ENCODE measurements at regions not wholly inside any gene's neighbourhood (a gene's known extent, or its start where the extent isn't known, plus 50 kb on each side); places are given as distances from the start of the nearest gene placed in this dataset.

DNA sequence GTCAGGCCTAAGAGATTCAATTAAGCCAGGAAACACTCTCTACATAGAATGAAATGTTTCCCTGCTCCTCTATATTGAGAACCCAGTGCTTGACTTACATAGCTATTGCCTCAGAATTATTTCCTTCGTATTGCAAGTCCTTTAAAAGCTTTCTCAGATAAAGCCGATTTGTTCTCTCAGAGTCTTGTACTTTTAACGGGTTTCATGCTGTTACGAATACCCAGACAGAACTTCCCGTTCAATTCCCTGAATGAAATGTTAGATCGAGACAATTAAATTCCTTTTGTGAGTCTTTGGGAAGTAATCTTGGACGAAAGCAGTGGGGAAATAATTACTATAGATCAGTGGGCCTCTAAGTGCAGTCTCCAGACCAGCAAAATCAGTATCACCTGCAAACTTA lies 102.8 kb upstream of the CHL1 start:
- in situ Hi-C loops (cut with MboI; ENCODE audit: low pct_ligation_motif_present in 1 of 4, low pct_unique_long_range_greater_than_20kb in 1 of 4, low sequenced_read_pairs in 3 of 4), result no loop called here
- H3K27ac ChIP-seq, result no peak overlapping the region
- no peaks in the 10 kb centered on the region for H3K9me3 ChIP-seq
- no peaks in the 10 kb centered on the region for H3K27me3 ChIP-seq
- no peak overlapping the region for H3K4me3 ChIP-seq
- intact Hi-C loops (cut with DNase I; ENCODE audit: low total_unique reads), result no loop called here
- no peak for DNase-seq
- TF ChIP-seq POLR2A (IDR thresholded peaks at IDR 0.05) (no peak), EP300 (IDR thresholded peaks at IDR 0.05; ENCODE audit: low read depth) (no peak), POLR2AphosphoS5 (IDR thresholded peaks at IDR 0.05) (no peak)
- TF ChIP-seq, protein P1, sequence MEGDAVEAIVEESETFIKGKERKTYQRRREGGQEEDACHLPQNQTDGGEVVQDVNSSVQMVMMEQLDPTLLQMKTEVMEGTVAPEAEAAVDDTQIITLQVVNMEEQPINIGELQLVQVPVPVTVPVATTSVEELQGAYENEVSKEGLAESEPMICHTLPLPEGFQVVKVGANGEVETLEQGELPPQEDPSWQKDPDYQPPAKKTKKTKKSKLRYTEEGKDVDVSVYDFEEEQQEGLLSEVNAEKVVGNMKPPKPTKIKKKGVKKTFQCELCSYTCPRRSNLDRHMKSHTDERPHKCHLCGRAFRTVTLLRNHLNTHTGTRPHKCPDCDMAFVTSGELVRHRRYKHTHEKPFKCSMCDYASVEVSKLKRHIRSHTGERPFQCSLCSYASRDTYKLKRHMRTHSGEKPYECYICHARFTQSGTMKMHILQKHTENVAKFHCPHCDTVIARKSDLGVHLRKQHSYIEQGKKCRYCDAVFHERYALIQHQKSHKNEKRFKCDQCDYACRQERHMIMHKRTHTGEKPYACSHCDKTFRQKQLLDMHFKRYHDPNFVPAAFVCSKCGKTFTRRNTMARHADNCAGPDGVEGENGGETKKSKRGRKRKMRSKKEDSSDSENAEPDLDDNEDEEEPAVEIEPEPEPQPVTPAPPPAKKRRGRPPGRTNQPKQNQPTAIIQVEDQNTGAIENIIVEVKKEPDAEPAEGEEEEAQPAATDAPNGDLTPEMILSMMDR (IDR thresholded peaks at IDR 0.05), result no peak
- no peaks in the 10 kb centered on the region for H3K4me1 ChIP-seq
- WGBS, 2 donors (ENCODE audit: low coverage in 1 of 2), result 89 to 91% methylated on average over 7 of the region's 7 CpGs
- no peaks in the 10 kb centered on the region for H3K36me3 ChIP-seq

DNA sequence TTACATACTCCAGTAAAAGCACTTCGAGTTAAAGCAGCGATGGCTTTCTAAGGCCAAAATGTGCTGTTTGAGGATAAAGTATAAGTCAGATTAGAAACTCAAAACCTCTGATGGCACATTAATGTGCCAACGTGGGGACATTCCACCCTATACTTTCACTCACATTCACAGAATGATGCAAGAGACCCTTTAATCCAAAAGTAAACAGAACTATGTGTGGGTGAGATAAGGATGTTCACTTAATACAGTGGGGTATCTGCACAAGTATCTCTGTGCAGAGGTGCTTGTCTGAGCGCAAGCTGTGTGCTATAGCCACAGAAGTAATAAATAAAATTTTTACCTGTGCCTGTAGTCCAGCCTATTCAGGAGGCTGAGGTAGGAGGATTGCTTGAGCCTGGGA lies 100.3 kb upstream of the CHL1 start:
- TF ChIP-seq EP300 (IDR thresholded peaks at IDR 0.05; ENCODE audit: low read depth), result no peak
- TF ChIP-seq POLR2AphosphoS5 (IDR thresholded peaks at IDR 0.05), result no peak
- TF ChIP-seq, protein P1 (IDR thresholded peaks at IDR 0.05), result no peak
- Histone ChIP-seq H3K36me3 (no peaks in the 10 kb centered on the region), H3K27ac (no peak overlapping the region), H3K4me3 (no peak overlapping the region), H3K9me3 (no peaks in the 10 kb centered on the region), H3K27me3 (no peaks in the 10 kb centered on the region), H3K4me1 (no peaks in the 10 kb centered on the region)
- 73 to 74% methylated on average over 4 of the region's 4 CpGs for WGBS, 2 donors (ENCODE audit: low coverage in 1 of 2)
- in situ Hi-C loops (cut with MboI; ENCODE audit: low pct_ligation_motif_present in 1 of 4, low pct_unique_long_range_greater_than_20kb in 1 of 4, low sequenced_read_pairs in 3 of 4) (no loop called here), intact Hi-C loops (cut with DNase I; ENCODE audit: low total_unique reads) (no loop called here)
- DNase-seq, result no peak

DNA sequence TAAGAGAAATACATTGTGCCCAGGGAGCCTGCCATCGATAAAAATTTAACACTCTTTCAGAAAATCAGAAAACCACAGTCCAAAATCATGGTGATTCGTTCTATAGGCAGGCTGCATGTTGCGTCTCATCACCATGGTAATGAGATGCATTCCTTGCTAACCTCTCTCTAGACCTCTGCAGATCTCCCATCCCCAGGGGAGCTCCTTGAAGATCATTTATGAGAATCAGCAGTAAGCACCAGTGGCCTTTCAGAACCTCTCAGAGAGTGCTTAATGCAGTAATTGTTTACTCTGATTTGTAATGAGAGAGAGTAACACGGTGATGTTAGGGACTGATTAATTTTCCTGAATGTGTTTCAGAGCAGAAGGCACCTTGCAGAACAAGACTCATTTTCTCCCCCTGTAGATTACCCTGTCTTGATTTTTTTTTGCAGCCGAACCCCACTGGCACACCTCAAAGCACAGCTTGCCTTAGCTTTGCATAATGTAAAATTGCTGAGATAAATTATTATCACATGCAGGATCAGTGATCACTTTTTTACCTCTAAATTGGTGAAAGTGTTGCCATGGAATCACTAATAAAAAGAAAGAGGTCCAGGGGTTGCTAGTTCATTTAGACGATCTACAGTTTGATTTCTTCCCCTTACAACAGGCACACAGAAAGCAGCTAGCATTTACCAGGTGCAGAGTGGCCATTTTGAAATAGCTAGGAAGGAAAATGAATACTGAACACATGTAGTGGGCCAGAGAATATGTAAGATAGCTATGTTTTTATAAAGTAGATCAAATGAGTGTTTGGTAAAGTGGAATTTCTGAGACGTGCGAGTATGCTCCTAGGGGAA lies 98.9 kb upstream of the CHL1 start:
- Histone ChIP-seq H3K27ac (no peak overlapping the region), H3K4me1 (no peaks in the 10 kb centered on the region), H3K9me3 (no peaks in the 10 kb centered on the region), H3K4me3 (no peak overlapping the region), H3K36me3 (no peaks in the 10 kb centered on the region), H3K27me3 (no peaks in the 10 kb centered on the region)
- 67 to 69% methylated on average over 6 to 8 of the region's 8 CpGs for WGBS, 2 donors (ENCODE audit: low coverage in 1 of 2)
- in situ Hi-C loops (cut with MboI; ENCODE audit: low pct_ligation_motif_present in 1 of 4, low pct_unique_long_range_greater_than_20kb in 1 of 4, low sequenced_read_pairs in 3 of 4) (no loop called here), intact Hi-C loops (cut with DNase I; ENCODE audit: low total_unique reads) (no loop called here)
- no peak for TF ChIP-seq EP300 (IDR thresholded peaks at IDR 0.05; ENCODE audit: low read depth)
- no peak for TF ChIP-seq POLR2AphosphoS5 (IDR thresholded peaks at IDR 0.05)
- TF ChIP-seq, protein P1 (IDR thresholded peaks at IDR 0.05), result no peak
- TF ChIP-seq POLR2A (IDR thresholded peaks at IDR 0.05), result no peak
- DNase-seq, result no peak

DNA sequence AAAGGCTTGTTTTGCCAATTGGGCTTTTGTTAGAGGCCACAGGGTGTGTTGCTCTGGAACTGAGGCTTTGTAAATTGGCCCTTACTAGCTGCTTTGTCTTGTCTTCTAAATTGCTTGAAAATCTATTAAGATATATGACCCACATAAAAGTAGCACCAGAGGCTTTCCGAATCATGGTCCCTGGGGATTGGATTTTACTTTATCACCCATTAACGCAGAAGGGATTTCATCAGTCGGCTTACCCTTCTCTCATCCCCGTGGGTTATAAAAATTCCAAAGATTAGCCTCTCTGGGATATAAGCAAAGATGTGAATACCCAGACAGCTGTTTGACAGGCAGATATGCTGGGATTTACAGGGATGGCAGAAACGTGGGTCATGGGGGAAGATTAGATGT lies 98.3 kb upstream of the CHL1 start:
- in situ Hi-C loops (cut with MboI; ENCODE audit: low pct_ligation_motif_present in 1 of 4, low pct_unique_long_range_greater_than_20kb in 1 of 4, low sequenced_read_pairs in 3 of 4) (no loop called here), intact Hi-C loops (cut with DNase I; ENCODE audit: low total_unique reads) (no loop called here)
- no peaks in the 10 kb centered on the region for H3K9me3 ChIP-seq
- WGBS, 2 donors (ENCODE audit: low coverage in 1 of 2), result 18 to 46% methylated on average over 5 of the region's 5 CpGs
- no peak overlapping the region for H3K27ac ChIP-seq
- H3K4me3 ChIP-seq, result no peak overlapping the region
- no peaks in the 10 kb centered on the region for H3K4me1 ChIP-seq
- H3K36me3 ChIP-seq, result no peaks in the 10 kb centered on the region
- no peak for DNase-seq
- TF ChIP-seq POLR2AphosphoS5 (IDR thresholded peaks at IDR 0.05) (no peak), EP300 (IDR thresholded peaks at IDR 0.05; ENCODE audit: low read depth) (no peak), POLR2A (IDR thresholded peaks at IDR 0.05) (no peak)
- H3K27me3 ChIP-seq, result no peaks in the 10 kb centered on the region
